ENCODE measurements at regions not wholly inside any gene's neighbourhood (a gene's known extent, or its start where the extent isn't known, plus 50 kb on each side); places are given as distances from the start of the nearest gene placed in this dataset.

GRCh38 chr6:21987501-21987957, 309.3 kb downstream of the PRL start:
- TF ChIP-seq CTCF (IDR thresholded peaks at IDR 0.05): no peak
- no peak for TF ChIP-seq POLR2A (IDR thresholded peaks at IDR 0.05)
- TF ChIP-seq POLR2AphosphoS5 (IDR thresholded peaks at IDR 0.05): no peak
- TF ChIP-seq EP300 (IDR thresholded peaks at IDR 0.05): no peak

Measured in suprapubic skin (tissue), 4 donors.